MM.1S (cell line): ENCODE measurements at regions not wholly inside any gene's neighbourhood (a gene's known extent, or its start where the extent isn't known, plus 50 kb on each side); places are given as distances from the start of the nearest gene placed in this dataset.
A peak's percentile ranks its signal among the peaks of the same experiment; 100 is the strongest.

Source experiments
- DNase-seq: peaks from one replicate; pipeline ENCODE4 v3.0.0-alpha.2; 2015
- H2AFZ ChIP-seq: fragments of 300-600 bp; sonication (generic); 2 replicates; pipeline ENCODE4 v1.6.0; 2016; ENCODE audit warnings: antibody characterized with exemption, low read length
- H3F3A ChIP-seq: fragments of 300-600 bp; sonication (generic); 2 replicates; pipeline ENCODE4 v1.6.1; 2016; ENCODE audit warnings: mild to moderate bottlenecking, antibody characterized with exemption, low read length, moderate library complexity, mixed read lengths; ENCODE audit not compliant: insufficient read depth
- H3K27ac ChIP-seq: fragments of 300-600 bp; sonication (generic); 2 replicates; pipeline ENCODE4 v1.5.1; 2016; ENCODE audit warnings: mild to moderate bottlenecking, low read length
- H3K27me3 ChIP-seq: fragments of 300-600 bp; sonication (generic); replicated peaks from 2 replicates; pipeline ENCODE4 v1.6.0; 2016; ENCODE audit warnings: low read length; ENCODE audit not compliant: insufficient read depth
- H3K36me3 ChIP-seq: fragments of 300-600 bp; sonication (generic); replicated peaks from 2 replicates; pipeline ENCODE4 v1.6.1; 2016; ENCODE audit warnings: mild to moderate bottlenecking, low read length, mixed read lengths; ENCODE audit not compliant: insufficient read depth
- H3K4me1 ChIP-seq: fragments of 300-600 bp; sonication (generic); 2 replicates; pipeline ENCODE4 v1.6.1; 2016; ENCODE audit warnings: low read length, mixed read lengths
- H3K4me2 ChIP-seq: fragments of 300-600 bp; sonication (generic); 2 replicates; pipeline ENCODE4 v1.6.0; 2016; ENCODE audit warnings: low read depth, low read length
- H3K4me3 ChIP-seq: fragments of 300-600 bp; sonication (generic); 2 replicates; pipeline ENCODE4 v1.5.1; 2016; ENCODE audit warnings: low read length, mixed read lengths
- H3K79me2 ChIP-seq: fragments of 300-600 bp; sonication (generic); 2 replicates; pipeline ENCODE4 v1.6.1; 2016; ENCODE audit warnings: mixed run types, low read length, mixed read lengths
- H3K9ac ChIP-seq: fragments of 300-600 bp; sonication (generic); 2 replicates; pipeline ENCODE4 v1.6.1; 2016; ENCODE audit warnings: low read length, mixed read lengths
- H3K9me2 ChIP-seq: fragments of 300-600 bp; sonication (generic); replicated peaks from 2 replicates; pipeline ENCODE4 v1.6.1; 2016; ENCODE audit warnings: mild to moderate bottlenecking, low read length, mixed read lengths; ENCODE audit not compliant: insufficient read depth
- H3K9me3 ChIP-seq: fragments of 300-600 bp; sonication (generic); replicated peaks from 2 replicates; pipeline ENCODE4 v1.6.1; 2016; ENCODE audit warnings: mild to moderate bottlenecking, low read length, mixed read lengths; ENCODE audit not compliant: insufficient read depth
- H4K20me1 ChIP-seq: fragments of 300-600 bp; sonication (generic); 2 replicates; pipeline ENCODE4 v1.6.1; 2016; ENCODE audit warnings: mild to moderate bottlenecking, low read length, moderate library complexity, mixed read lengths; ENCODE audit not compliant: insufficient read depth
- CTCF ChIP-seq: fragments of 300-600 bp; sonication (generic); IDR thresholded peaks from 2 replicates; pipeline ENCODE4 v1.5.1; 2016; ENCODE audit warnings: antibody characterized with exemption, low read length, mixed read lengths
- EZH2 ChIP-seq: fragments of 300-600 bp; sonication (generic); optimal IDR thresholded peaks from 2 replicates; pipeline ENCODE3; 2017; ENCODE audit warnings: low read depth, mild to moderate bottlenecking, antibody characterized with exemption, low read length, mixed read lengths
- EZH2phosphoT487 ChIP-seq: fragments of 300-600 bp; sonication (generic); IDR thresholded peaks from 2 replicates; pipeline ENCODE4 v1.6.1; 2018; ENCODE audit warnings: antibody characterized with exemption, low read length

- Histone ChIP-seq H3F3A (no peaks in the 10 kb centered on the region), H3K27ac (no peak overlapping the region), H3K4me1 (no peaks in the 10 kb centered on the region), H3K4me2 (no peak overlapping the region), H3K9me2 (no peaks in the 10 kb centered on the region), H3K79me2 (no peaks in the 10 kb centered on the region), H3K9me3 (no peaks in the 10 kb centered on the region), H3K27me3 (no peaks in the 10 kb centered on the region), H4K20me1 (no peaks in the 10 kb centered on the region), H3K4me3 (no peak overlapping the region), H2AFZ (no peak overlapping the region), H3K9ac (no peak overlapping the region), H3K36me3 (no peaks in the 10 kb centered on the region)
- TF ChIP-seq EZH2 = no peak
- DNase-seq = no peak
These were observed 256.6 kb upstream of the ARRDC3 start for GRCh38 chr5:91639744-91640143.

GRCh38 chr5:91638010-91638409 lies 254.9 kb upstream of the ARRDC3 start:
- Histone ChIP-seq H2AFZ (no peak overlapping the region), H3K9me2 (no peaks in the 10 kb centered on the region), H3K4me3 (no peak overlapping the region), H3K79me2 (no peaks in the 10 kb centered on the region), H3K9ac (no peak overlapping the region), H3K27ac (no peak overlapping the region), H3K9me3 (no peaks in the 10 kb centered on the region), H3K4me1 (no peaks in the 10 kb centered on the region), H3F3A (no peaks in the 10 kb centered on the region), H3K4me2 (no peak overlapping the region), H3K36me3 (no peaks in the 10 kb centered on the region), H4K20me1 (no peaks in the 10 kb centered on the region), H3K27me3 (no peaks in the 10 kb centered on the region)
- no peak for DNase-seq
- no peak for TF ChIP-seq EZH2phosphoT487
- TF ChIP-seq EZH2 = no peak
- TF ChIP-seq CTCF = no peak

GRCh38 chr5:91635950-91636734 lies 253.0 kb upstream of the ARRDC3 start:
- H3K27ac ChIP-seq = no peak overlapping the region
- TF ChIP-seq EZH2phosphoT487 (no peak), EZH2 (no peak), CTCF (no peak)

GRCh38 chr5:91632871-91633270 lies 249.8 kb upstream of the ARRDC3 start:
- Histone ChIP-seq H3K4me1 (no peaks in the 10 kb centered on the region), H3K4me2 (no peak overlapping the region), H3K9me2 (no peaks in the 10 kb centered on the region), H3F3A (no peaks in the 10 kb centered on the region), H3K4me3 (no peak overlapping the region), H3K27ac (no peak overlapping the region), H3K27me3 (no peaks in the 10 kb centered on the region), H3K36me3 (no peaks in the 10 kb centered on the region), H3K79me2 (no peaks in the 10 kb centered on the region), H3K9me3 (no peaks in the 10 kb centered on the region), H4K20me1 (no peaks in the 10 kb centered on the region), H2AFZ (no peak overlapping the region), H3K9ac (no peak overlapping the region)
- DNase-seq = peak; percentile 22
- no peak for TF ChIP-seq EZH2
- no peak for TF ChIP-seq EZH2phosphoT487
- no peak for TF ChIP-seq CTCF

More at GRCh38 chr5:91635950-91636734, 253.0 kb upstream of the ARRDC3 start:
- Histone ChIP-seq H3K27me3 (no peaks in the 10 kb centered on the region), H3K4me2 (no peak overlapping the region), H3K4me3 (no peak overlapping the region), H3K4me1 (no peaks in the 10 kb centered on the region), H3K9me2 (no peaks in the 10 kb centered on the region), H3K36me3 (no peaks in the 10 kb centered on the region), H3F3A (no peaks in the 10 kb centered on the region), H3K9ac (no peak overlapping the region), H2AFZ (no peak overlapping the region), H3K79me2 (no peaks in the 10 kb centered on the region), H4K20me1 (no peaks in the 10 kb centered on the region), H3K9me3 (no peaks in the 10 kb centered on the region)
- DNase-seq = no peak
